Ectodermal cell (in vitro differentiated cells): ENCODE measurements at regions not wholly inside any gene's neighbourhood (a gene's known extent, or its start where the extent isn't known, plus 50 kb on each side); places are given as distances from the start of the nearest gene placed in this dataset.

Experiments used
- H3K27ac ChIP-seq: 2 replicates; pipeline ENCODE4 v1.7.0; 2013; ENCODE audit warnings: mild to moderate bottlenecking, low read depth, low read length; ENCODE audit not compliant: insufficient read depth, poor library complexity, severe bottlenecking
- H3K27me3 ChIP-seq: 2 replicates; pipeline ENCODE4 v1.7.0; 2013; ENCODE audit warnings: mild to moderate bottlenecking, low read length; ENCODE audit not compliant: insufficient read depth, control insufficient read depth, poor library complexity, severe bottlenecking
- H3K36me3 ChIP-seq: one replicate; pipeline ENCODE4 v1.7.0; 2013; ENCODE audit warnings: low read length; ENCODE audit not compliant: control insufficient read depth, insufficient read depth
- H3K4me1 ChIP-seq: one replicate; pipeline ENCODE4 v1.7.0; 2013; ENCODE audit warnings: low read length; ENCODE audit not compliant: control insufficient read depth, insufficient read depth
- H3K4me3 ChIP-seq: 2 replicates; pipeline ENCODE4 v1.7.0; 2013; ENCODE audit warnings: low read depth, low read length, control low read depth; ENCODE audit not compliant: insufficient read depth
- H3K9me3 ChIP-seq: 2 replicates; pipeline ENCODE4 v1.7.0; 2013; ENCODE audit warnings: mild to moderate bottlenecking, low read length, moderate library complexity; ENCODE audit not compliant: control insufficient read depth
- WGBS, 2 experiments: methylation state at CpG; one replicate each; pipeline ENCODE4 v1.1.7; 2013; ENCODE audit warnings: missing lambda C conversion rate in 2 of 2; 5-methylcytosine and 5-hydroxymethylcytosine counted together

- H3K27ac ChIP-seq = no peak overlapping the region
- WGBS, 2 experiments = 53 to 54% methylated on average over 8 to 9 of the region's 9 CpGs
- no peaks in the 10 kb centered on the region for H3K4me1 ChIP-seq
- H3K4me3 ChIP-seq = no peak overlapping the region
- no peaks in the 10 kb centered on the region for H3K9me3 ChIP-seq
- no peaks in the 10 kb centered on the region for H3K27me3 ChIP-seq
- no peaks in the 10 kb centered on the region for H3K36me3 ChIP-seq
Observed at GRCh38 chr2:62354771-62355561, 151.0 kb downstream of the TMEM17 start.

GRCh38 chr2:62352031-62352430, 154.0 kb downstream of the TMEM17 start:
- Histone ChIP-seq H3K4me1 (no peaks in the 10 kb centered on the region), H3K27me3 (no peaks in the 10 kb centered on the region), H3K27ac (no peak overlapping the region), H3K4me3 (no peak overlapping the region), H3K36me3 (no peaks in the 10 kb centered on the region), H3K9me3 (no peaks in the 10 kb centered on the region)
- WGBS, 2 experiments = 100% methylated on average over 1 of the region's 1 CpG

- no peak overlapping the region for H3K27ac ChIP-seq
- H3K27me3 ChIP-seq = no peaks in the 10 kb centered on the region
- no peaks in the 10 kb centered on the region for H3K9me3 ChIP-seq
- no peaks in the 10 kb centered on the region for H3K36me3 ChIP-seq
- no peaks in the 10 kb centered on the region for H3K4me1 ChIP-seq
- H3K4me3 ChIP-seq = no peak overlapping the region
- WGBS, 2 experiments = 54 to 55% methylated on average over 6 of the region's 6 CpGs
Observed at GRCh38 chr2:62349788-62350187, 153.9 kb downstream of the B3GNT2 start.

- Histone ChIP-seq H3K9me3 (no peaks in the 10 kb centered on the region), H3K36me3 (no peaks in the 10 kb centered on the region), H3K27me3 (no peaks in the 10 kb centered on the region), H3K4me3 (no peak overlapping the region), H3K4me1 (no peaks in the 10 kb centered on the region), H3K27ac (no peak overlapping the region)
- 100% methylated on average over 1 of the region's 1 CpG; no CpG with 5 or more reads in 1 of the 2 experiments for WGBS, 2 experiments
Observed at GRCh38 chr2:62348700-62349099, 152.8 kb downstream of the B3GNT2 start.

- H3K27ac ChIP-seq = no peak overlapping the region
- H3K4me3 ChIP-seq = no peak overlapping the region
- no peaks in the 10 kb centered on the region for H3K27me3 ChIP-seq
- H3K36me3 ChIP-seq = no peaks in the 10 kb centered on the region
- no peaks in the 10 kb centered on the region for H3K4me1 ChIP-seq
- WGBS, 2 experiments = 94 to 95% methylated on average over 7 of the region's 7 CpGs
- no peaks in the 10 kb centered on the region for H3K9me3 ChIP-seq
Observed at GRCh38 chr2:62347563-62348270, 151.8 kb downstream of the B3GNT2 start.

- no peaks in the 10 kb centered on the region for H3K36me3 ChIP-seq
- H3K27me3 ChIP-seq = no peaks in the 10 kb centered on the region
- H3K9me3 ChIP-seq = no peaks in the 10 kb centered on the region
- H3K27ac ChIP-seq = no peak overlapping the region
- H3K4me1 ChIP-seq = peaks cover 7% of the 10 kb centered on the region
- 94 to 95% methylated on average over 5 of the region's 5 CpGs for WGBS, 2 experiments
- H3K4me3 ChIP-seq = no peak overlapping the region
Observed at GRCh38 chr2:62344472-62344871, 148.6 kb downstream of the B3GNT2 start.

GRCh38 chr2:62343636-62344337, 147.9 kb downstream of the B3GNT2 start:
- 86 to 92% methylated on average over 5 of the region's 5 CpGs for WGBS, 2 experiments
- Histone ChIP-seq H3K9me3 (no peaks in the 10 kb centered on the region), H3K4me3 (no peak overlapping the region), H3K36me3 (no peaks in the 10 kb centered on the region), H3K4me1 (peaks cover 7% of the 10 kb centered on the region), H3K27me3 (no peaks in the 10 kb centered on the region), H3K27ac (no peak overlapping the region)

GRCh38 chr2:62343206-62343605, 147.3 kb downstream of the B3GNT2 start:
- H3K9me3 ChIP-seq = no peaks in the 10 kb centered on the region
- no peak overlapping the region for H3K27ac ChIP-seq
- H3K4me1 ChIP-seq = peaks cover 7% of the 10 kb centered on the region
- no peak overlapping the region for H3K4me3 ChIP-seq
- no peaks in the 10 kb centered on the region for H3K36me3 ChIP-seq
- H3K27me3 ChIP-seq = no peaks in the 10 kb centered on the region

- Histone ChIP-seq H3K4me3 (no peak overlapping the region), H3K36me3 (no peaks in the 10 kb centered on the region), H3K9me3 (no peaks in the 10 kb centered on the region), H3K27ac (peak overlapping the region; percentile 44), H3K27me3 (no peaks in the 10 kb centered on the region), H3K4me1 (peaks cover 7% of the 10 kb centered on the region)
- 75 to 77% methylated on average over 4 of the region's 4 CpGs for WGBS, 2 experiments
Observed at GRCh38 chr2:62340994-62341484, 145.1 kb downstream of the B3GNT2 start.

GRCh38 chr2:62339837-62340236, 143.9 kb downstream of the B3GNT2 start:
- no peak overlapping the region for H3K27ac ChIP-seq
- H3K4me1 ChIP-seq = peaks cover 7% of the 10 kb centered on the region
- H3K4me3 ChIP-seq = no peak overlapping the region
- H3K9me3 ChIP-seq = no peaks in the 10 kb centered on the region
- 90 to 97% methylated on average over 2 of the region's 2 CpGs for WGBS, 2 experiments
- H3K36me3 ChIP-seq = no peaks in the 10 kb centered on the region
- H3K27me3 ChIP-seq = no peaks in the 10 kb centered on the region
